NCI-H128 (cell line): ENCODE measurements at regions not wholly inside any gene's neighbourhood (a gene's known extent, or its start where the extent isn't known, plus 50 kb on each side); places are given as distances from the start of the nearest gene placed in this dataset.
A peak's percentile ranks its signal among the peaks of the same experiment; 100 is the strongest.
"Not testable (repeated sequence)": the region's sequence is repeated elsewhere in the genome, so short reads cannot be mapped to it uniquely, and the experiment has no call there.

ENCODE experiments used
- DNase-seq: peaks from one replicate; lab custom pipeline; 2025; ENCODE audit not compliant: unreplicated experiment; lab: John Stamatoyannopoulos, UW

DNA sequence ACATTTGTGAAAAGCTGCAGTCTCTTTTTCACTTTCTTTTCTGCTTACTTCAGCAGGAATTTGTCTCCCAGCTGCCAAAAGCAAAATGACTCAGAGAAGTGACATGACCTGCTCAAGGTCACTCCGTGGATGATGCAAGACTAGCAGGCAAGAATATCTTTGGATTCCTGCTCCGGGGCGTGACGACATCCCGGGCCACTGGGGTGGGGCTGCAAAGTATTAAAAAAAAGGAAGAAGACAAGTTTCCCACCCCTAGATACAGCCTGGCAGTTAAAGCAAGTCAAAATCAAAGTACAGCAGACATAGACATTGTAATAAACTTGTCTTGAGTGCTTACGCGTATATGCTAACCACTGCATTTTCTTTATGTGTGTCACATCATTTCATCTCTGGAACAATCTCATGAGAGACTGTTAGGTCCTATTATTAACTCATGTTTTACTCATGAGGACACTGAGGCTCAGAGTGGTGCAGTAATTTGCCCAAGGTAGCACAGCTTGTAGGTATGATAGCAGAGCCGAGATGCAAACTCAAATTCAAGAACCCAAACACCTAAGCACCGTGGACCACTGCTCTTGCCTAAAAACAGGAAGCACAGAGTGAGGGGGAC is 485.2 kb upstream of the PROK2 start:
- no peak for DNase-seq

DNA sequence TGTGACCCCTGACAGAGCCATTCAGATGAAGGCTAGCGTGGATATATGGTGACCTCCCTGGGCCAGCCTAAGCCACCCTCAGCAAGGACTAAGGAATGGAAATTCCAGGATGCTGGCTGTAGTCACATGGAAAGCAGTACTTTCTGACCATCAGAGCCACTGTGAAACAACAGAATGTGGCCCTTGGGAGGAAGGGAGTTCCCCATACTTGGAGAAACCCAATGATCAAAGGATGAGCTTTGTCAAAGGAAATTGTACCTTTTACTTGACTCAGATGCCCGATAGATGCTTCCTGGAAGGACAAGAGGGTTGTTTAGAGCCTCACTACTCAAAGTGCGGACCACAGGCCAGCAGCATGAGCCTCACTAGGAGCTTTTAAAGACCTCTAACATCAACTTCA is 484.5 kb upstream of the PROK2 start:
- no peak for DNase-seq

DNA sequence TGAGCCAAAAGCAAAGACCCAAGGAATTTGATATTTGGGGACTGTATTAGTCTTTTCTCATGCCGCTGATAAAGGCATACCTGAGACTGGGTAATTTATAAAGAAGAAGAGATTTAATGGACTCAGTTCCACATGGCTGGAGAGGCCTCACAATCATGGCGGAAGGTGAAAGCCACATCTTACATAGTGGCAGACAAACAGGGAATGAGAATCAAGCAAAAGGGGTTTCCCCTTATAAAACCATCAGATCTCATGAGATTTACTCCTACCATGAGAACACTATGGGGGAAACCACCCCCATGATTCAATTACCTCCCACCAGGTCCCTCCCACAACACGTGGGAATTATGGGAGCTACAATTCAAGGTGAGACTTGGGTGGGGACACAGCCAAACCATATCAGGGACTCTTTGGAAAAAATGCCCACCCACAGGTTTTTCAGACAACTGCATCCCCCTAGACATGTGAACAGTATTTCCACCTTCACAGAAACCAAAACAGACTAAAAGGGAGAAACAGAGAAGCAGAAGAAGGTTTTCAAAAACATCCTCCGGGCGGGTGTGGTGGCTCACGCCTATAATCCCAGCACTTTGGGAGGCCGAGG is 482.1 kb upstream of the PROK2 start:
- not testable (repeated sequence) for DNase-seq

DNA sequence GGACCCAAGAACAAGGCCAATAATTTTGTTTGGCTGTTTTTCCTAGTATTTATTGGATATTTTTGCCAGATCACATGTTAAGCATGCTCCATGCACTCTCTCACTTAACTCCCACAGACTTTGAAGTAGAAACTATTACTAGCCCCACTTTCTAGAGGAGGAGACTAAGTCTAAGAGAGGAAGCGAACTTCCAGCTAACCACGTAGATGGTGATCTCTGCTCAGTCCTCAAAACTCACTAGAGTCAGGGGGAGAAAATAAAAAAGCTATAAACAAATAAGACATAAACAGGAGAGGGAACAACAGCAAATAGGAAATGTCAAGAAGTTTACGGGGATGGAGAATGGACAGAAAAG is 481.0 kb upstream of the PROK2 start:
- no peak for DNase-seq

DNA sequence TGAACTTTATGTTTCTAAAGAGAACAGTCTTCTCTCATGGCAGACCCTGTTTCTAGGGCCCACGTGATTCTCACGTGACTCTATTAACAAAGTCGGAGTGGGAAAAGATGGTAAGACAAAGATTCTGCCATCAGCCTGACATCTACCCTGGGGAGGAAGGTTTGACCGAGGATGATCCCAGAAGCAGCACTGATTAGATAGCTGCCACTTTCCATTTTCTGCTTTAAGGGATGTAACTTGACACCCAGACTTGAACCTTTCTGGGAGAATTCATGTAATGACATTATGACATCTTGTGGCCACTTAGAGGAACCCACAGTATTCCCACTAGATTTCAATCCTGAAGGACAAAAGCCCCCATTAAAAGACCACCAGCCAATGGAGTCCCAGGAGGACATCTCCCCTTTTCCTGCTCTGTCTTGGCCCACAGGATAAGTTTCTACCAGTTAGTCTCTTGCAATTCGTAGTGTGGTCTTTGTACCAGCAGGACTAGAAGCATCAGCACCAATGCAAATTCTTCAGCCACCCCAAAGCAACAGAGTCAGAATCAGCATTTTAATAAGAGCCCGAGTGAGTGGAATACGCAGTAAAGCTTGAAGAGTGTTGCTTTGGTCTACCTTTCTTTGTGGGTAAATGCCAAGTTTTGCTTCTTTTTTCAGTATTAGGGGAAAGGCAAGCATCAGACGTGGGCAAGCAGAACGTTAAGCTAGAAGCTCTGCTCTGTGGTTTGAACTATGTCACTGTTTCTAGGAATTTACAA is 480.5 kb upstream of the PROK2 start:
- DNase-seq, result no peak

DNA sequence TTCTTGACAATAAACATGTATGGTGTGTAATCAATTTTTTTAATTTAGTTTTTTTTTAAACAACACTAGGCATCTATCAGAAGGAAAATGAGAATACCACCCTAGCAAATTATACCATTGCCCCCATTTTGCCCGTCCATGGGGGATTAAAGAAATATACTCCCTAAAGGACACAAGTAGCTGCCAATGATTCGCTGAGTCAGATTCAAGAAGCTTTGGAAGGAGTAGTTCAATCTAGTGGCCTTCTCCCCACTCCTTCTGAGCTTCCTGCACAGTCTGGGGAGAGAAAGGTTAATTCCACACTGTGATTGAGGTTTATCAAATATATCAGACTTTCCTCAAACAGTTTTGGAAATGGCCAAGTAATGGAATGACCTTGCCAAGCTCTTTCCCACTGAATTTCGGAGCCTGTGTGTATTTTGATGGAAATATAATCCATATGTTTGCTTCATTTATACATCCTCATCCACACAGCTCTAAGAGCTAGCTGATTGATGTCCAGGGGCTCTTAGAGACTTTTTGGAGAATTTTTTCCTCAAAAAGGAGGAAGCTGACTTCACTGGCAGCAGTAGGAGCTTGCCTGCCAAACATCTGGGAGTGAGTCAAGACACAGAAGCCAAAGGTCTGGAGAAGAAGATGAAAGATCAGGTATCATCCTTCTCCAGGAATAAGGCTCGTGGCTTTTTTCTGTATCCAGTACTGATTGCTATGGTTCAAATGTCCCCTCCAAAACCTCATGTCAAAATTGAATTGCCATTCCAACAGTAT is 478.5 kb upstream of the PROK2 start:
- DNase-seq, result no peak

DNA sequence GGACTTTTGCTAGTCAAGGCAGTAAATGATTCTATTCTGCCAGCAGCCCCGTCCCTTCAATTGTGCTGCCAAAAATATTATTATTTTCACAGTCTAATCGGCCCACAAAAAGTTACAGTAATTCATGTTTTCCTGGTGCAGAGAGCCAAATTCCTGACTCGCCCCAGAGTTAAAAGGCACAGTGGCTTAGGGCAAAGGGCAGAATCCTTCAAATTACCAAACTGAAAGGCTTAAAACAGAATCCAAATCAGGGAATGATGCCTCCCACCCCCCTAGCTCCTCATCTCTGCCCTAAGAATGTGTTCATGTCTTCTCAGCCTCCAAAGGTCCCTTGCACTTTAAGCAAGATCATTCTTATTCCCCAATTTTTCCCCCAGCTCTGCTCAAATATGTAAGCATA is 477.8 kb upstream of the PROK2 start:
- no peak for DNase-seq

DNA sequence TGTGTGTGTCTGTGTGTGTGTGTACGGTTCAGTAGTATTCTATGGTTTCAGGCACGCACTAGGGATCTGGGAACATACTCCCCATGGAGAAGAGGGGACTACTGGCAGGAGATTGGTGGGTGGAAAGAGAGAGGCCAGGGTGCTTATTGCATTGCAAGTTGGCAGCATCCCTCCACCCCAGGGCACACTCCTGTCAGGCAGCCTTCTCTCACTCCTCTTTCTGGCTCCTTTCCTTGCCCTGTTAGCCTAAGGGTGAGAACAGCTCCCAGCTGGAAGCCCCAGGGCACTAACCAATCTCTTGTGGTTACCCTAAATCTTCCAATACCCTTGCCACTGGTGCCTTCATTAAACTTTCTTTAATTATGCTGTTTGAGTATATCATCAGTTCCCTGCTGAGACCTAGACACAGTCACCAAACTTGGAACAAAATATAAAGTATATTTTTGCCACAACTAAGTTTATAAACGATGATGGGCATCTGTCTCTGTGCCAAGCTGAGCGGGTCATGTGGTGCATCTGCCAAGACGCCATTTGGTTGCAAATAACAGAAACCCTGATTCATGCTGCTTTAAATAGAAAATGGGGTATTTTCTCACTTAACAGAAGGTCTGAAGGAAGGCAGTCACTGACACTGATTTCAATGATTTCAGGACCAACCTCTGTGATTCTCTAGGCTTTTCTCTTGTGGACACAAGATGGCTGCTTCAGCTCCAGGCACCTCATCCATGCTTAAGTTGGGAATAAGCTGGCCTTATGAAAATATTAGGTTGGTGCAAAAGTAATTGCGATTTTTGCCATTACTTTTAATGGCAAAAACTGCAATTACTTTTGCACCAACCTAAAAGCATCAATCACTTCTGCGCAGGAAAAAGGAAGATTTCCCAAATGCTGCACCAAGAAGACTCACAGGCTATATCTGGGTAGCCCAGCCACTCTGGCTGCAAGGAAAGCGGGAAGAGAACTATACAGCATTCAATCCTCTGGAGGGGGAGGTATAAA is 476.9 kb upstream of the PROK2 start:
- no peak for DNase-seq

DNA sequence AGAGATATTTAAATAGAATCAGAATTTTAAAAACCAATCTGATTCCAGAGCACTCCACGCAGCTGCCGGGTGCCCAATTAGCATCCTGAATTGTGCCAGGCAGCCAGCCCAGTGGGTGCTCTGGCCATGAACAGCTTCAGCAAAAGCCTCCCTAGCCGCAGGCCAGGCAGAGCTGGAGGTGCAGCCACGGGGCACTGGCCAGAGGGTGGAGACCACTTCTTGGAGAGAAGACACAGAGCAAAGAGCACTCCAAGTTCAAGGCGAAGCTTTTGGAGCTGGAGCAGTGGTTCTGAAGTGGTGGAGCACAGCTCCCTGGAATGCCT is 475.6 kb upstream of the PROK2 start:
- DNase-seq, result no peak

DNA sequence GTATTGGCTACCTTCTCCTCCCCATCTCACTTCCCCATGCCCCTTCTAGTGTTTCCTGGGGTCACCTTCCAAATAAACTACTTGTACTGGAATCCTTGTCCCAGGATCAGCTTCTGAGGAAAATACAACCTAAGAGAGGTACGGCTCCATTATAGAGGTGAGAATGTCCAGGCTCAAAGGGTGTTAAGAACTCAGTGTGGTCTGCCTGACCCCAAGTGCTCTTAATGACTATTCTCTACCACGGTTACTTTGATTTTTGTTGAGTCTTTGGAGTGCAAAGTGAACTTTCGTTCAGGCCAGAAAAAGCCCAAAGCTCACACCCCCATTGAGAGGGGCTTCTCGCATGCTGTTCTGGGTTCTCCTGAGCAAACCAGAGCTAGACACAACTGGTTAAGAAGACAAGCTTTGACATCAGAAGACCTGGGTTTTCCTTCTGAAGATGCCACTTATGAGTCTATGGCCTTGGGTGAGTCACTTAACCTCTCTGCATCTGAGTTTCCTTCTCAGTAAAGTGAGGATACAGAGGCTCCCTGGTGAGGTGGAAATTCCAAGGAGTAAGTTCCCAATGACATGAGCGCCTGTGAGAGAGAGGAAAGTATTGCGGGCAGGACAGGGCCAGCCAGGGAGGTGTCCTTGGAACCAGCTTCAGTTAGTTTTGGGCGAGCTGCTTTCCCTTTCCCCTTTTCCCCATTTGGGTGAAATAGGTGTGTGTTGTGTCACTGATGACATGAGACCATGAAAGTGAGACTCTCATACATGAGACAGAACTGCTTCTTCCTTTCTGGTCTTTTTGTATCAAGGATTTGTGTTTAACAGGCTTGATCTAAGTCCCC is 475.0 kb upstream of the PROK2 start:
- DNase-seq, result no peak

DNA sequence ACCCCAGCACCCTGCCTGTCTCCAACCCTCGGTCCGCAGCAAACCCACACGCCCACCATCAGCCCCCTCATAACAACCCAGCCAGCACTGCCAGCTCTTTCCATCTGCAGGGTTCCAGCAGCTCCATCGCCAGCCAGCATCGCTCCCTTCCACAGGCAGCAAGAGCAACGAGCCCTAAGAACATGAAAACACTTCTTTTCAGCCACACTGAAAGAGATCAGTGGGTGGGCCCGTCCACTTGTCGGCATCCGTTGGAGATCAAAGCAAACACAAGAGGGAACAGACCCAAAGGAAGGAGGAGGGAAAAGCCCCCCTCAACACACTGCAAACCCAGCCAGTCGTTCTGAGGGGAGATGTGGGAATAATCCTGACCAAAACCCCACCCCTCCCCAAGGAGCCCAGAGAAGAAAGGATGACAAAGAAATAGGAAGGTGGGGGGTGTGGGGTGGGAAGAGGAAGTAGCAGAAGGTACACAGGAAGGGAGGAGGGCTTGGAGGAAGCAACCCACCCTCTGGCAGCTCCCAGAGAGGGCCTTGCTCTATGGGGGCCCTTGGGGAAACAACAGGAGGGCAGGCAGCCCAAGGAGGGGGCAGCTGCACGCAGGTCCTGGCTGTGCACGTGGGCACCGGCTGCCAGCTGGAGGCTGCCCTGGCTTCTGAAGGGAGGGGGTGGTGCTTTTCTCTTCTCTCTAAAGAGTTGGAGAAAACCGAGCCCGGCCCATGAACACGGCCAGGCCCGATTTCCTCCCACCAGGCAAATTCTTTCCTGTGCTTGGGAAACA is 473.6 kb upstream of the PROK2 start:
- DNase-seq, result peak; percentile 7

DNA sequence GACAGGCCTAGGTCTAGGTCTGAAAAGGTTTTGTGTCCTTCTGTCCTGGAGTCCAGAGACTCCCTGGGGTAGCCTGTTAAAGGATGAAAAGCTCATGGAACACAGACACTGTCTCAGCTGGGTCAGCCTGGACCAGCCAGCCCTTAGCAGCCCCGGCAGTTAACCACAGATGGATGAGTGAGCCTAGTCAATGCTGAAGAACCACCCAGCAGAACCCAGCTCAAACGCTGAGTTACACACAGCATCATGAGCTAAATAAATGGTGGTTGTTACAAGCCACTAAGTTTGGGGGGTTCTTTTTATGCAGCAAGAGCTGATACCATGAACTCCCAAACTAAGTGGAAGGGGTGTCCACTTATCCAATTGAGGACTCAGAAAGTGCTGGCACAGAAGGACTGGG is 472.8 kb upstream of the PROK2 start:
- DNase-seq, result no peak

DNA sequence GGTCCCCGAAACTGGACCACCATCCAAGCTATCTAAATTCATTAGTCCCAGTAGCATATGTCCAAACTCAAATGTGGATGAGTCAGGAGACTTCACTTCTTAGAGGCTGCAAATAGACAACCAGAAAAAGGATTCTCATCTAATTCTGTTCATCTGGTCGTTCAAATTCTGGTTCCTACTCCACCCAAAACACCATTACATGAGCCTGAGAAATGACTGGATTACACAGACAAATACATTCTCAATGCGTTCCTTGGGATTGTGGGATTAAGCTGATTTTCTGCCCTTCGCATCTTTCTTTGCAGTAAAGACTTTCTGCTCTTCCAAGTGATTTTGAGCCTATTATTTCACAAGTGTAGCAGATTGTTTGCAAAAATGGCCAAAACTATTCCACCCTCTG is 472.3 kb upstream of the PROK2 start:
- no peak for DNase-seq

DNA sequence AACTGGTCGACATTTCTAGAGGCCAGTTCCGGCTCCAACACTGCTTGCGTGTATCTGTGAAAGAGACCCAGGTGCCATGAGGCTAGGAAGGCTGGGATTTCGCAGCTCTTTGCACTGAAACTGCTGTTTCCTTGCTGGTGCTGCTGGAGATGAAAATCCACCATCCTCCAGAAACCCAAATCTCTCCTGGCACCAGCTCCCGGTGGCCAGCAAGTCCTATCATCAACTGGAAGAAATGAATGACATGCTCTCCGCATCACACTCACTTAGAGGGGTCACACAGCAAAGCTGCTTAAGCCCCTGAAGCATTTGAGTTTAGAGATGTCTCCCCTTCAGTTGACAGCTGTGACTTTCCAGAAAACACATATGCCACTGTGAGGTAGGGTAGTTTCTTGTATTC is 471.8 kb upstream of the PROK2 start:
- DNase-seq, result no peak

DNA sequence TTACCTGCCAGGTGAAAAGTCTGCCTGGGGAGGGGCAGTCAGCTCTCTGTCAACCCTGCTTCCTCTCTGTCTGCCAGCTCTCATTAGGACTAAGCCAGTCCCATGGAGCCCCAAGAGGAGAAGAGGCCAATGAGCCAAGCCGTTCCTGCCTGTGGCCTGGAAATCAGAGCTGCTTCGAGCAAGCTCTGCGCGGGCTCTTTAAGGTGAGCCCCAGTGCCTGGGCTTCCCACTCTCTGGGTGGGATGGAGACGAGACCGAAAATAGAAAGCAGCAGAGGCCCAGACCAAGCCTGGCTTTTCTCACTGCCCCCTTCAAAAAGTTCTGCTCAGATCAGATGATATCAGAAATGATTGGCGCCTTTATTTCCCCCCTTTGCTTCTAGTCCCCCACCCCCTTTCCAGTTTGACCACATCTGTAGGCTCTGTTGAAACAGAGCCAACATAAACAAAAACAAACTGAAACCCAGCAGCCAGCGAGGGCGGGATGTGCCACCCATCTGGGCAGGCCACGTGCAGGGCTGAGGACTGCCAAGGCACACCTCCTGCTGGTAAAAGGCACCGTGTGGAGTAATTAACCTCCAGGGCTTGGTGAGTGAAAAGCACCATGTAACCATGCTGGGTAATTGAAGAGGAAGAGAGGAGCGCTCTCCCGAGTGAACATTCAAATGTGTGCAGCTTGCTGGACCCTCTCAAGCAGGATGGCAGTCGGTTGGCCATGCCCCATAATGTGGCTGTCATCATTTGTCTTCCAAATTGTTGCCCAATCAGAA is 471.0 kb upstream of the PROK2 start:
- DNase-seq, result peak; percentile 46

DNA sequence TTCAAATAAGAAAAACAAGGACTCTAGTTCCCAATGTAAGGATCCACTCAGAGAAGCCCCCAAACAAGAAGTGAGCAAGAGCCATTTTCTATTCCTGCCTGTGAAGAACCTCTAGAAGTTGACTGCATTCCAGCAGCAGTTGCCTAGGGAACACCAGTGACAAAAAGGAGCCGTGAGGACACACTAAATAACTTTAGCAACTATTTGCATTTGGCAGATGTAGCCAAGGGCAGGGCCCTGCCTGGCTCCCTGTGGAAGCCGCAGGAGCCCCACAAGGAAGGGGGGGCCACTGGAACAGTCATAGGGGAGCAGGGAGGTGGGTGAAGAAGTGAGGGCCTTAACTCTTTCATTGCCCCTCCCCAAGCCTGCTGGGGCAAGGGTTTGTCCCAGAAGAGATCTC is 470.2 kb upstream of the PROK2 start:
- DNase-seq, result no peak

DNA sequence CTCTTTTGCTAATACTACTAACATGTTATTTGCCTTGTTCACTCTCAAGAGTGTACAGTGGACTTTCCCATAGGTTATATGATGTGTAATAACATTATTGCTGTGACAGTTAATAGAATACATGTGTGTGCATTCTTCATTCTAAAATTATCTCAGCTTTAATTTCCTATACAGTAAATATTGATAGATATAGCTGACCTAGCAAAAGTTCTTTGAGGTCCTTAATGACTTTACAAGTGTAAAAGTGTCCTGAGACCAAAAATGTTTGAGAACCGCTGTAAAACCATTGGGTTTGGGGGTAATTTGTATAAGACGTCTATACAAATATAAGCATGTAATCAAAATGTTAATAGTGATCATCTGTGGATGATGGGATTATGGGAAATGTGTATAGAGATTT is 469.5 kb upstream of the PROK2 start:
- no peak for DNase-seq

DNA sequence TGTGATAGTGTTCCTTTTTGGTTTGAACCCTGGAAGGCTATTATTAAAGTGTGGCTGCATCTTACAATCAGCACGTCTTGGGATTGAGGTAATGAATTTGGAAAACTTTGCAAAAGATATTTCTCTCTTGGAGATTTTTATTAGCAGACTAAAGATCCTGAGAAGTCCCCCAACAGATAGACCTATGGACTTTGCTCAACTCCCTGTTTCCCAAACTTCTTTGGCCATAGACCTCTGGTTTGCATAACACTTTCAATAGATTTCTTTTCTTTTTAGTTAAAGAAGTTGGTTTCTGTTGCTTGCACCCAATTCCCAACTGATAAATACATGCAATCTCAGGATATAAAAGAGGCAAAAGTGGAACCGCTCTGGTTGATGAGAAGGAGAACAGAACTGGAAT is 465.8 kb upstream of the PROK2 start:
- no peak for DNase-seq

DNA sequence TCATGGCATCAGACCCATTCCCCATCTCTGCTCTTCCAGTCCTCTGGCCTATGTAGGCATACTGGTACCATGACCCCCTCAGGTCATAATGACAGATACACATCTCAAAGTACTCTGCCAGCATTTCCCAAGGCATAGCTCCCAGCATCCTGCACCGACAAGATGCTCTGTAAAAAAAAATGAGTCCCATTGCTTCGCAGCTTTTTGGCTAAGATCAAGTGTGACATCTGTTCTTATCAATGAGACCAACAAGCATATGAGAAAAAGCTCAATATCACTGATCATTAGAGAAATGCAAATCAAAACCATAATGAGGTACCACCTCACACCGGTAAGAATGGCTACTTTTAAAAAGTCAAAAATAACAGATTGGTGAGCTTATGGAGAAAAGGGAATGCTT is 463.9 kb upstream of the PROK2 start:
- DNase-seq, result no peak
